GM19099 (cell line): ENCODE measurements at regions not wholly inside any gene's neighbourhood (a gene's known extent, or its start where the extent isn't known, plus 50 kb on each side); places are given as distances from the start of the nearest gene placed in this dataset.

ENCODE experiments used
- POLR2A ChIP-seq: IDR thresholded peaks from 3 replicates; pipeline ENCODE4 v1.6.1; 2011; ENCODE audit warnings: low read depth; ENCODE audit not compliant: insufficient read length; ENCODE audit errors: extremely low read depth

DNA sequence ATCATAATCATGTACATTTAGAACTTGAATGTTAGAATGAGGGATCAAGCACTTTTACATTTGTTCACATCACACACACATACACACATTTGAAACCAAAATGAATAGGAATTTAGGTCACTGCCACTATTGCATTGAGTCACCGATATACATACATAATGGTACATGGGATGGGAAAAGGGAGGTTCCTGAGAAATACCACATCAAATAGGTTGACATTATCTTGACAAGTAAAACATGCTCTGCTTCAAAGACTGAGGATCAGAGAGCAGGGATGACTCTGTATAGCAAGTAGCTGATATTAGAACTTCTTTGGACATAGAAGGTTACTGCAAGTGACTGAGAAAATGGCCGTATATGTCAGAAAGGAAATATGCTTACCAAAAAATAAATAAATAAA lies 847.2 kb downstream of the PLOD2 start:
- no peak for TF ChIP-seq POLR2A

DNA sequence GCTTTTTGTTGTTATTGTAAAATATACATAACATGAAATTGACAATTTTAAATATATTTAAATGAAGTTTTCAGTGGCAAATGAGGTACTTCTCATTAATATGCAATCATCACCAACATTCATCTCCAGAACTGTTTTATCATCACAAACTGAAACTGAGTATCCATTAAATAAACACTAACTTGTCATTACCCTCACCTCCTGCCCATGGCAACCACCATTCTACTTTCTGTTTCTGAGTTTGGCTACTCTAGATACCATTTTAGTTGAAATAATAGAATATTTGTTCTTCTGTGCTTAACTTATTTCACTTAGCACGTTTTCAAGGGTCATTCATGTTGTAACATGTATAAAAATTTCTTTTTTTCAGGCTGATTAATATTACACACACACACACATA lies 834.3 kb downstream of the PLOD2 start:
- TF ChIP-seq POLR2A, result no peak

DNA sequence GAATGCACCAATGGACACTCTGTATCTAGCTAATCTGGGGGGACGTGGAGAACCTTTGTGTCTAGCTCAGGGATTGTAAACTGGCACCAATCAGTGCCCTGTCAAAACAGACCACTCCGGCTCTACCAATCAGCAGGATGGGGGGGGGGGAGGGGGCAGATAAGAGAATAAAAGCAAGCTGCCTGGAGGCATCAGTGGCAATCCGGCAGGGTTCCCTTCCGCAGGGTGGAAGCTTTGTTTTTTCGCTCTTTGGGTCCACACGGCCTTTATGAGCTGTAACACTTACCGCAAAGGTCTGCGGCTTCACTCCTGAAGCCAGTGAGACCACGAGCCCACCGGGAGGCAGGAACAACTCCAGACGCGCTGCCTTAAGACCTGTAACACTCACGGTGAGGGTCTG lies 827.1 kb downstream of the PLOD2 start:
- no peak for TF ChIP-seq POLR2A

DNA sequence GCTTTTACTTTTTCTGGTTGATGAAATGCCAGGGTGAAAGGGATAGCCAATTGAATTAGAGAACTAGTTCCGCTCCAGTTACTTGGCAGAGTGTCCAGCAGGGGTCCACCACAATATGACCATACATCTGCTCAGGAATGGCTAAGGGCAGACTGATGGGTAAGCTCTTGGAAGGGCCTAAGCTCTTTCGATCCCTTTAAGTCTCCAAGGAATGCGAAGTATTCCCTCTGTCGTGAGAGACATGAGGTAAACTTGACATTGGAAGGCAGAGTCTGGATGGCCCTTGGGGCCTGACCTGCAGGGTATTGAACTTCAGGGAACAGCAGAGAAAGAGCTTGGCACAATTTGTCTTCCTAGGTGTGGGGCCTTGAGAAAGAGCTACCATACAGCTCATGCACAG lies 805.8 kb downstream of the PLOD2 start:
- TF ChIP-seq POLR2A, result no peak

DNA sequence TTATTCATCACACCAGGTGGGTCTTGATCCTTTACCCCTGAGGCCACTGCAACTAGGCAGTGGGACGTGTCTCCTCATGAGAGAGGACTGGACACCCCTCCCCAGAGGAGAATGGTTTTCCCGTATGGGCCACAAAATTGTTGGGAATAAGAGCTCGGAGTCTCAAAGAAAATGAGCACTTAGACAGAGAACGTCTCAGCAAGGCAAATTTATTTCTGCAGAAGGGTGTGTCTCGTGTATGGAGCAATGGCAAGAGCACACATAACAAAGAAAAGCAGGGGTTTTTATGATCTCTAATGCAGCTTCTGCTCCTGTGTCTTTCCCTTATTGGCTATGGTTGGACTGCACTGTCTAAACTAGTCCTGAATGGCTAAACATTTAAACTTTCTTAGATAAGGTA lies 803.5 kb downstream of the PLOD2 start:
- no peak for TF ChIP-seq POLR2A

DNA sequence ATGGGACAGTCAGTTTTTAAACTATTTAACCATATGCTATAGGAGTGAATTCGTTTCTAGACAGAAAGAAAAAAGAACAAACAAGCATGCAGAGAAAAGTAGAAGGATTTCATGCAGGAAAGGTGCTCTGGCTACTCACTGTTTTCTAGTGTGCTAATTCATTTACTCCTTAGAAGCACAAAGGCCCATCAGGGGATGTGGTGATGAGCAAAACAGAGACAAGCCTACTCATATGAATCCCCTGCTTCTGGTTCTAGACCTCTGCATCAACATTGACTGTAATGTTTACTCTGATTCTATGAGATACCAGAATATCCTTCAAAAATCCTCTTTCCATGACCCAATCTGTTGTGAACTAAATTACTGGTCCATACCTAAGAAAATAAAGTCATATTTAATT lies 801.9 kb downstream of the PLOD2 start:
- TF ChIP-seq POLR2A, result no peak

DNA sequence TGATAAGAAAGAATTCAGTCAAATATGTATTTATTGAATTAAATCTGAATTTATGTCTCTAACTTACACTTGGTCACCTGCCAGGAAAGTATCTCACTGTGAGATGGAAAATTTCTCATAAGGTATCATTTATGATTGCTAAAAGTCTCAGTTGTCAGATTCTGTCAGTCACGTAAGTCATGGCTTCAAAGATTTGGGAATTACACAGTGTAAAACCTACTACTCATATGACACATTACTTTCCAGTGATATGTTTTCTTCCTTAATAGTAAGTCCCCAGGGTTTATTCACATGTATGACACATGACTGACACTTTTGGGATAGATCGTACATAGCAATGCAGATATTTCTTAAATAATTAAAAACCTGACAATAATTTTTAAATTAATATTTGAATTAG lies 792.2 kb downstream of the PLOD2 start:
- TF ChIP-seq POLR2A, result no peak

DNA sequence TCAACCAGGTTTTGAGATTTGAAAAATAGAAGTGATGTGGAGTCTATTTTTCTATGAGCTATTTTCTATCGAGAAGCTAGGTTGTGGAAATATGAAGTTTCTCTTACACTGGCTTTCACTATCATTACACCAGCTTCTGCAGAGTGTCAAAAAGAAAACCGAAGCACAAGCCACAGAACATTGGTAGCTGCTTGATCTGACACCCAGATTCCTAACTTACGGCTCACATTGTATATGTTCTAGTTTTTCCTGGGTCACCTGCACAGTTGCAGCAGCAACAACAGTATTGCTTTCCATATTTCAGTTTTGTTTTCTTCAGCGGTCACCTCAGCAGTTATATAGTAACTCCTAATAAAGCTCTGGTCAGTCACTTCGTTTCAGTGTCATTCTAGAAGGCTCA lies 790.1 kb downstream of the PLOD2 start:
- TF ChIP-seq POLR2A, result no peak

DNA sequence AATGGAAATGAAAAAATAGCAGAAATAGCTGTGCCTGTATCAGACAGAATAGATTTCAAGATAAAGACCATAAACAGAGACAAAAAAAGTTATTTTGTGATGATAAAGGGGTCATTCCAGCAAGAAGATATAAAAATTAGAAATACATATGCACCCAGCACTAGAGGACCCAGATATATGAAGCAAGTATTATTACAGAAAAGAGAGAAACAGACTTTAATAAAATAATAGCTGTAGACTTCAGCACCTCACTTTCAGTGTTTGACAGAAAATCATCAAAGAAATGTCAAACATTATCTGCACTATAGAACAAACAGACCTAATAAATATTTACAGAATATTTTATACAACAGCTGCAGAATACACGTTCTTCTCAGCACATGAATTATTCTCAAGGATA lies 783.7 kb downstream of the PLOD2 start:
- no peak for TF ChIP-seq POLR2A

DNA sequence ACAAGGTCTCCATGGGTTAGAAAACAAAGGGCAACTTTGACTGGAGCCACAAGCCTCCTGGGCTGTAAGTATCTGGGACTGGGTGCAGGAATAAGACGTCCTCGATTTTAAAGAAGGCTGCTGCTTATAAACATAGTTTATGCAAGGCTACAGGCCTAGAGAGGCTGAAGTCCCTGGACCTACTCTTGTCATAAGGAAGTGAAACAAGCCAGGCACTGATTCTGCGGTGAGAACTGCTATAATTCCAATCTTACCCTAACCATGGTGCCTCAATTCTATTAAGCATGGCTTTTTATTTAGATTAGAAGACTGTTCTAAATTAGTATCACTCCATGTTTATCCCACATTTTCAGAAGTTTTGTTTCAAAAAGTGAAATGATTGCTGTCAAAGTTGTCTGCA lies 777.6 kb downstream of the PLOD2 start:
- no peak for TF ChIP-seq POLR2A

DNA sequence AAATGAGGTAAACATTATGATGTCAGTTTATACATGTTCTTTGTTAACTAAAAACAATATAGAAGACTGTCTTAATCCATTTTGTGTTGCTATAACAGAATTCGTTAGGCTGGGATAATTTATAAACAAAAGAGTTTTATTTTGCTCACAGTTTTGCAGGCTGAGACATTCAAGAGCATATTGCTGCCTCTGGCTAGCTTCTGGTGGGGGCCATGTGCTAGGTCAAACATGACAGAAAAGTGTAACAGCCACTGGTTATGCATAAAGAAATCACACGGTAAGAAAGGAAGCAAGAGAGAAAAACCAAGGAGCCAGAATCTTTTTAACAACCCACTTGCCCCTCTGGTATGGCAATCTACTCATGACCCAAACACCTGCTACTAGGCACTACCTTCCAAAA lies 776.7 kb downstream of the PLOD2 start:
- TF ChIP-seq POLR2A, result no peak

DNA sequence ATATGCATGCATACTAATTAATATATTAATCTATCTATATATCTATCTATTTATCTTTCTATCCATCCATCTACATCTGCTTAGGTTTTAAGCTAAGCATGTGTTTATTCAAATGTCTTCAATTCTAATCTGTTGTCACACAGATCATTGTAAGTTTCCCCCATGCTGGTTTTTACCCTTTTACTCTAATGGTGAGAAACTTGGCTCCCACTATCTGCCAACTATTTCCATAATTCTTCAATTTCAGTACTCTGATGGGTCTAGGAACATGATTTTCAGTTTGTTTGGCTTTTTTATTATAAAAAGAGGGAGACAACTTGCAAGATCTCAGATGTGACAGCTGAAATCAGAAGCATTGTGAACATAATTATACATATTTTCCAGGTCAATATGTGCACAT lies 773.8 kb downstream of the PLOD2 start:
- TF ChIP-seq POLR2A, result no peak

DNA sequence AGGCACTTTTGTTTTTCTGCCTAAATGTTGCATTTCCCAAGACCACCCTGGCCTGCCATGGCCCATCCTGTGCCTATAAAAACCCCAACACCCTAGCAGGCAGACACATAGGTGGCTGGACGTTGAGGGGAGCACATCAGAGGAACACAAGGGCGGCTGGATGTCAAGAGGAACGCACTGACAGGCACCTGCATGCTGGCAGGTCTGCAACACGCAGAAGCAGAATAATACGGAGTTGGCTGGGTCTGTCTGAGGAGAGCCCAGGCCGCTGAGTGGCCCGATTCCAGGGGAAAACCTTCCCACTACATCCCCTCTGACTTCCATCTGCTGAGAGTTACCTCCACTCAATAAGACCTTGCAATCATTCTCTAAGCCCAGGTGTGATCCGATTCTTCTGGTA lies 765.6 kb downstream of the PLOD2 start:
- no peak for TF ChIP-seq POLR2A

DNA sequence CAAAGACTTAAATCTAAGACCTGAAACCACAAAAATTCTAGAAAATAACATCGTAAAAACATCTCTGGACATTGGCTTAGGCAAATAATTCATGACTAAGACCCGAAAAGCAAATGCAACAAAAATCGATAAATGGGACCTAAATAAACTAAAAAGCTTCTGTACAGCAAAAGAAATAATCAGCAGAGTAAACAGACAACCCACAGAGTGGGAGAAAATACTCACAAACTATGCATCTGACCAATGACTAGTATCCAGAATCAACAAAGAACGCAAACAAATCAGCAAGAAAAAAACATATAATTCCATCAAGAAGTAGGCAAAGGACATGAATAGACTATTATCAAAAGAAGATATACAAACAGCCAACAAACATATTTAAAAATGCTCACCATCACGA lies 749.4 kb downstream of the PLOD2 start:
- TF ChIP-seq POLR2A, result no peak

DNA sequence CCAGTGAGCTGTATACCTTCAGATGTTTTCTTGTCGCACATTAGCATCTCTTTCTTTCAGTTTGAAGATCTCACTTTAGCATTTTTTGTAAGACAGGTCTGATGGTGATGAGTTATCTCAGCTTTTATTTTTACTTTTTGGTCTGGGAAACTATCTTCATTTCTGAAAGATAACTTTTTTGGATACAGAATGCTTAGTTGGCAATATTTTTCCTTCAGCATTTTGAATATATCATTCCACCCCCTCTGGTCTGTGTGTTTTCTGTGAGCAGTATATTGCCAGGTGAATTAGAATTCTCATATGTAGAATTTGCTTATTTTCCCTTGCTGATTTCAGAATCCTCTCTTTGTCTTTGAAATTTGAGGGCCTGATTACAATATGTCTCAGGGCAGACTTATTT lies 743.3 kb downstream of the PLOD2 start:
- TF ChIP-seq POLR2A, result no peak

DNA sequence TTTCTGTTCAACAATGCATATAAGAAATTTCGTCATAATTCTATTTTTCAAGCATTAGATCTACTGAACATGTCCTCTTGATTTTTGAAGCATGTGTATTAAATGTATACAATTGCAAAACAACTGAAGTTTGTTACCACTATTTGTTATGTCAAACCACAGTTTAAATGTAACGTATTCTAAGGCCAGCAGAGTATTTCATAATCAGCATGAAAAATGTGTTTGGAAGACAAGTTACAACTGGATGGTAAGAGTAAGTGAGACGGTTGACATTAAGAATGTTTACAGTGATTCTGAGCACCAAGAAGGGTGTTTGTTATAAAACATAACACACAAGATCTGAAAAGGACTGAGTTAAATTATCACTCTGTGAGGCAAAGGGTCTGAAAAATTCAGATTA lies 738.4 kb downstream of the PLOD2 start:
- no peak for TF ChIP-seq POLR2A

DNA sequence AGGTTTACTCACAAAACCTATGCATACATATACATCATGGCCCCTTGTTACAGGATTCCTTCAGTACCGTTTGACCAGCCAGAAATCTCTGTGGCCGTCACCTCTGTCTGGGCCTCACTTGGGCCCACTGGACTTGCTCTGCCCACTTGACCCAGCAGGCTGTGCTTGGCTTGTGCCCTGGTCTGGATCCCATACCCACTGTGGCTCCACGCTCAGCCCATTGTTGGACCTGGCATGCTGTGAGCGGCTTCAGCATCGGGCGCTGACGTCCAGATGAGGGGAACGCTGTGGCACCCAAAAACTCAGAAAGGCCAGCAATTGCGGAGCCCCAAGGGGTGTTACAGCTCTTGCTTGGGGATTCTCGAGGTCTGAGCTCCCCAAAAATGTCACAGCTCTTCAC lies 733.6 kb downstream of the PLOD2 start:
- TF ChIP-seq POLR2A, result no peak

DNA sequence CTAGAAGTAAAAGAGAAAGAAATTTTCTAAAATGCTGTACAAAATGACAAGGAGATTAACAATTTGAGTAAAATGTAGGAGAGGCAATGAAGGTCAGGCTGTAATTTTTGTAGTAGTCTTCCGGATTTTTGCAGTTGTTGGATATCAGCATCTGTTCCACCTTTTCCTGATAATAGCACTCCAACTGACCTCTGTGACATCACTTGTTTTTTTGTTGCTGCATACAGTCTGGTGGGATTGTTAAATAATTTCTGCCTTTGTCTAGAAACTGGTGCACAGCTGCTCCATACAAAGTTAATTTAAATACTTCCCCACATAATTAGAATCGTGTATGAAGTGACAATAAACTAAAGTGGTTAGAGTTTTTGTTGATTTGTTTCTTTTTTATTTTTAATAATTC lies 731.4 kb downstream of the PLOD2 start:
- TF ChIP-seq POLR2A, result no peak
